HCT116 (cell line): ENCODE measurements at regions not wholly inside any gene's neighbourhood (a gene's known extent, or its start where the extent isn't known, plus 50 kb on each side); places are given as distances from the start of the nearest gene placed in this dataset.

Source experiments
- ATAC-seq: fragments of 200-7000 bp; cut with Tn5 transposase; 2 replicates; pipeline ENCODE4 v1.9.1; 2020; ENCODE audit warnings: mild to moderate bottlenecking, moderate library complexity
- BruUV-seq: library from RNA; stranded (reverse); fragments of 400-500 nt; replicated peaks from 2 replicates; lab custom pipeline; 2021; lab: Mats Ljungman, UMichigan
- CTCF ChIA-PET: fragments of 300-600 bp; sonication (Branson Sonifier 250); formaldehyde crosslinking; loops from one replicate; lab custom pipeline; 2021; ENCODE audit warnings: antibody characterized with exemption; lab: Charles Lee
- POLR2A ChIA-PET: fragments of 300-600, 350-600 bp; sonication (Branson Sonifier 250); formaldehyde crosslinking; loops from one replicate; lab custom pipeline; 2021; ENCODE audit warnings: antibody characterized with exemption; lab: Charles Lee
- RAD21 ChIA-PET, 2 experiments: fragments of 300-600 bp; sonication (Branson Sonifier 250); formaldehyde crosslinking; loops; one replicate each; lab custom pipeline; 2023; ENCODE audit warnings: low total read pairs in 2 of 2; ENCODE audit not compliant: uncharacterized antibody in 2 of 2, unreplicated experiment in 2 of 2, low non-redundant PET in 1 of 2; lab: Charles Lee
- DNase-seq: peaks from one replicate; pipeline ENCODE4 v3.0.0-alpha.2; 2010; ENCODE audit warnings: low read depth, low spot score
- H2AFZ ChIP-seq: fragments of 200-600 bp; shearing (Covaris generic), sonication (generic); 2 replicates; pipeline ENCODE4 v1.6.1; 2017; ENCODE audit warnings: low read depth, mixed run types, mixed read lengths, antibody characterized with exemption, low read length; ENCODE audit not compliant: poor library complexity, severe bottlenecking
- H3K27ac ChIP-seq: 2 replicates; pipeline ENCODE4 v1.5.1; 2012; ENCODE audit warnings: low read depth, low read length
- H3K27me3 ChIP-seq: fragments of 200-600 bp; sonication (generic); 2 replicates; pipeline ENCODE4 v1.6.1; 2016; ENCODE audit warnings: mixed run types, low read length, mixed read lengths; ENCODE audit not compliant: insufficient read depth
- H3K36me3 ChIP-seq, 2 experiments: fragments of 200-500 bp in 1 of 2; fragments of 200-600 bp in 1 of 2; sonication (Bioruptor generic) in 1 of 2; sonication (generic) in 1 of 2; 2 replicates each; pipeline versions ENCODE4 v1.5.1 to v1.6.1; 2014 to 2016; ENCODE audit warnings: low read length in 2 of 2, inconsistent platforms in 1 of 2, mixed read lengths in 1 of 2, mixed run types in 1 of 2; ENCODE audit not compliant: insufficient read depth in 2 of 2, control insufficient read depth in 1 of 2
- H3K4me1 ChIP-seq, 2 experiments: fragments of 200-600 bp in 1 of 2; sonication (generic) in 1 of 2; 2 replicates each; pipeline versions ENCODE4 v1.5.1 to v1.6.1; 2012 to 2017; ENCODE audit warnings: low read length in 2 of 2, inconsistent platforms in 1 of 2, mild to moderate bottlenecking in 1 of 2, mixed read lengths in 1 of 2, mixed run types in 1 of 2, moderate library complexity in 1 of 2; ENCODE audit not compliant: insufficient read depth in 2 of 2, control insufficient read depth in 1 of 2
- H3K4me2 ChIP-seq: fragments of 200-600 bp; sonication (generic); 2 replicates; pipeline ENCODE4 v1.6.1; 2017; ENCODE audit warnings: mixed run types, low read length, mixed read lengths
- H3K4me3 ChIP-seq, 2 experiments: fragments of 200-600 bp in 1 of 2; sonication (generic) in 1 of 2; replicated peaks in 1 of 2; 2 replicates each; pipeline ENCODE4 v1.5.1; 2011 to 2016; ENCODE audit warnings: low read length in 2 of 2, control low read depth in 1 of 2, low read depth in 1 of 2, mild to moderate bottlenecking in 1 of 2, mixed read lengths in 1 of 2, mixed run types in 1 of 2
- H3K79me2 ChIP-seq: fragments of 200-600 bp; sonication (generic); 2 replicates; pipeline ENCODE4 v1.6.1; 2017; ENCODE audit warnings: mild to moderate bottlenecking, mixed run types, low read length, moderate library complexity, mixed read lengths; ENCODE audit not compliant: insufficient read depth
- H3K9ac ChIP-seq: fragments of 200-600 bp; sonication (generic); 2 replicates; pipeline ENCODE4 v1.6.1; 2016; ENCODE audit warnings: low read length, mixed read lengths
- H3K9me2 ChIP-seq: fragments of 200-600 bp; sonication (generic), shearing (Covaris generic); 2 replicates; pipeline ENCODE4 v1.6.1; 2017; ENCODE audit warnings: mixed run types, mild to moderate bottlenecking, moderate library complexity; ENCODE audit not compliant: insufficient read depth
- H3K9me3 ChIP-seq, 2 experiments: fragments of 200-500 bp in 1 of 2; fragments of 200-600 bp in 1 of 2; sonication (Bioruptor generic) in 1 of 2; sonication (generic) in 1 of 2; 2 replicates each; pipeline ENCODE4 v1.6.1; 2014 to 2017; ENCODE audit warnings: low read length in 2 of 2, mixed read lengths in 2 of 2, inconsistent platforms in 1 of 2, low read depth in 1 of 2, mild to moderate bottlenecking in 1 of 2, mixed run types in 1 of 2, moderate library complexity in 1 of 2; ENCODE audit not compliant: control insufficient read depth in 1 of 2, insufficient read depth in 1 of 2
- H4K20me1 ChIP-seq: fragments of 200-600 bp; sonication (generic), shearing (Covaris generic); 2 replicates; pipeline ENCODE4 v1.6.1; 2017; ENCODE audit warnings: mixed run types, mild to moderate bottlenecking, moderate library complexity; ENCODE audit not compliant: insufficient read depth
- ELF1 ChIP-seq: IDR thresholded peaks from 2 replicates; pipeline ENCODE4 v1.6.1; 2012; ENCODE audit warnings: low read depth, borderline replicate concordance
- EZH2phosphoT487 ChIP-seq: fragments of 200-600 bp; IDR thresholded peaks from 2 replicates; pipeline ENCODE4 v1.6.1; 2018; ENCODE audit warnings: antibody characterized with exemption, borderline replicate concordance
- MAX ChIP-seq: IDR thresholded peaks from 2 replicates; pipeline ENCODE4 v1.6.1; 2012
- SIN3A ChIP-seq: IDR thresholded peaks from 2 replicates; pipeline ENCODE4 v1.6.1; 2012; ENCODE audit warnings: low read depth
- SRF ChIP-seq: IDR thresholded peaks from 2 replicates; pipeline ENCODE4 v1.6.1; 2012; ENCODE audit warnings: low read depth
- ZBTB33 ChIP-seq: IDR thresholded peaks from 2 replicates; pipeline ENCODE4 v1.6.1; 2011; ENCODE audit warnings: mild to moderate bottlenecking, low read length, moderate library complexity; ENCODE audit not compliant: insufficient replicate concordance; ENCODE audit errors: extremely low read depth
- intact Hi-C: fragments of 100-400 bp; cut with micrococcal nuclease; formaldehyde crosslinking; loops from 2 replicates; pipeline ENCODE4 v1.10.0; 2022
- TF ChIP-seq, protein P1 (sequence below): IDR thresholded peaks from 2 replicates; pipeline ENCODE4 v1.6.1; 2012; ENCODE audit warnings: low read depth

GRCh38 chr2:63680455-63680854 is 91.7 kb downstream of the MDH1 start:
- Histone ChIP-seq H3K27me3 (no peaks in the 10 kb centered on the region), H3K9me2 (no peaks in the 10 kb centered on the region), H3K9ac (no peak overlapping the region), H3K9me3 (no peaks in the 10 kb centered on the region), H3K79me2 (no peaks in the 10 kb centered on the region), H3K4me2 (no peak overlapping the region), H3K4me1 (no peaks in the 10 kb centered on the region), H2AFZ (no peak overlapping the region), H3K27ac (no peak overlapping the region), H4K20me1 (no peaks in the 10 kb centered on the region), H3K4me3 (no peak overlapping the region), H3K36me3 (no peaks in the 10 kb centered on the region)
- no peak for DNase-seq
- RAD21 ChIA-PET, result no interaction called here
- TF ChIP-seq SIN3A, result no peak
- TF ChIP-seq, protein P1, sequence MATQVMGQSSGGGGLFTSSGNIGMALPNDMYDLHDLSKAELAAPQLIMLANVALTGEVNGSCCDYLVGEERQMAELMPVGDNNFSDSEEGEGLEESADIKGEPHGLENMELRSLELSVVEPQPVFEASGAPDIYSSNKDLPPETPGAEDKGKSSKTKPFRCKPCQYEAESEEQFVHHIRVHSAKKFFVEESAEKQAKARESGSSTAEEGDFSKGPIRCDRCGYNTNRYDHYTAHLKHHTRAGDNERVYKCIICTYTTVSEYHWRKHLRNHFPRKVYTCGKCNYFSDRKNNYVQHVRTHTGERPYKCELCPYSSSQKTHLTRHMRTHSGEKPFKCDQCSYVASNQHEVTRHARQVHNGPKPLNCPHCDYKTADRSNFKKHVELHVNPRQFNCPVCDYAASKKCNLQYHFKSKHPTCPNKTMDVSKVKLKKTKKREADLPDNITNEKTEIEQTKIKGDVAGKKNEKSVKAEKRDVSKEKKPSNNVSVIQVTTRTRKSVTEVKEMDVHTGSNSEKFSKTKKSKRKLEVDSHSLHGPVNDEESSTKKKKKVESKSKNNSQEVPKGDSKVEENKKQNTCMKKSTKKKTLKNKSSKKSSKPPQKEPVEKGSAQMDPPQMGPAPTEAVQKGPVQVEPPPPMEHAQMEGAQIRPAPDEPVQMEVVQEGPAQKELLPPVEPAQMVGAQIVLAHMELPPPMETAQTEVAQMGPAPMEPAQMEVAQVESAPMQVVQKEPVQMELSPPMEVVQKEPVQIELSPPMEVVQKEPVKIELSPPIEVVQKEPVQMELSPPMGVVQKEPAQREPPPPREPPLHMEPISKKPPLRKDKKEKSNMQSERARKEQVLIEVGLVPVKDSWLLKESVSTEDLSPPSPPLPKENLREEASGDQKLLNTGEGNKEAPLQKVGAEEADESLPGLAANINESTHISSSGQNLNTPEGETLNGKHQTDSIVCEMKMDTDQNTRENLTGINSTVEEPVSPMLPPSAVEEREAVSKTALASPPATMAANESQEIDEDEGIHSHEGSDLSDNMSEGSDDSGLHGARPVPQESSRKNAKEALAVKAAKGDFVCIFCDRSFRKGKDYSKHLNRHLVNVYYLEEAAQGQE, result no peak
- TF ChIP-seq ELF1, result no peak
- no peak for TF ChIP-seq SRF
- no peak for TF ChIP-seq EZH2phosphoT487
- no peak for TF ChIP-seq MAX
- intact Hi-C loops, result no loop called here
- BruUV-seq, result no TSS peak
- POLR2A ChIA-PET, result no interaction called here
- CTCF ChIA-PET, result no interaction called here
- no peak for ATAC-seq

DNA sequence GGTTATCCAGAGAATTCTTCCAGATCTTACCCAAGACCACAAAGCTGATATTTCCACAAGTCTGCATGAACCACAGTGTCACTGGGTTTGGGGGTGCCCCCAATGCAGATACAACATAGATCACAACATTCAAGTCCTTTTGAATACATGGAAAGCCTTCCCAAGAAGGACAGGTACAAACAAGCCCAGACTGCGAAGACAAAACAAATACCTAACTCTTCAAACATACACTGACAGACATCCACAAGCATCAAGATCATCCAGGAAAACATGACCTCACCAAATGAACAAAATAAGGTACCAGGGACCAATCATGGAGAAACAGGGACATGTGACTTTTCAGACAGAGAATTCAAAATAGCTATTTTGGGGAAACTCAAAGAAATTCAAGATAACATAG is 93.1 kb downstream of the MDH1 start:
- Histone ChIP-seq H3K79me2 (no peaks in the 10 kb centered on the region), H4K20me1 (no peaks in the 10 kb centered on the region), H3K27ac (no peak overlapping the region), H3K4me2 (no peak overlapping the region), H3K9me2 (no peaks in the 10 kb centered on the region), H3K4me1 (no peaks in the 10 kb centered on the region), H3K9me3 (no peaks in the 10 kb centered on the region), H3K36me3 (no peaks in the 10 kb centered on the region), H3K4me3 (no peak overlapping the region), H3K27me3 (no peaks in the 10 kb centered on the region), H2AFZ (no peak overlapping the region), H3K9ac (no peak overlapping the region)
- RAD21 ChIA-PET, result no interaction called here
- ATAC-seq (no peak), DNase-seq (no peak)
- CTCF ChIA-PET, result no interaction called here
- BruUV-seq, result no TSS peak
- intact Hi-C loops, result no loop called here
- POLR2A ChIA-PET, result no interaction called here
- TF ChIP-seq ZBTB33, result no peak
